Caki2 (cell line): ENCODE measurements at regions not wholly inside any gene's neighbourhood (a gene's known extent, or its start where the extent isn't known, plus 50 kb on each side); places are given as distances from the start of the nearest gene placed in this dataset.

ENCODE experiments used
- DNase-seq: peaks from one replicate; pipeline ENCODE4 v3.0.0-alpha.2; 2015; ENCODE audit warnings: low read depth
- in situ Hi-C: cut with HindIII; loops from 2 replicates; pipeline ENCODE4 v1.10.0; 2016; ENCODE audit warnings: low sequenced_read_pairs, low pct_unique_long_range_greater_than_20kb, mixed read lengths

DNA sequence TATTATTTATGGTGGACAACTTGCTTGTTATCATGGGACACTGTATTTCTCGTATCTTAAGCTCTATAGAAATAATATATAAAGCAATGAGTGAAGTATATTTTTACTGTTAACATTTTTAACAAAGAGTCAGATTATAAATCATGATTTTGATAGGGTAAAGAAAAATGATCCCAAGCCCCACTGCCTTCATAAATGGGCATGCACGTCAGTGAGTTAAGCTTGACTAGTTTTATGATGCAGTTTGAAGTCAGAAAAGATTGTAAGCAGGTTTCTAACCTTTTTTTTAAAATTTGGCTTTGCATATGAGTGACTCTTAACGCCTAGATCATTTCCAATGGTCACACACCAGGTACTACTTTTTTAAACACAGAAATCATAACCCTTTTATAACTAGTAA is 152.8 kb downstream of the GNAT3 start:
- in situ Hi-C loops = no loop called here
- no peak for DNase-seq

DNA sequence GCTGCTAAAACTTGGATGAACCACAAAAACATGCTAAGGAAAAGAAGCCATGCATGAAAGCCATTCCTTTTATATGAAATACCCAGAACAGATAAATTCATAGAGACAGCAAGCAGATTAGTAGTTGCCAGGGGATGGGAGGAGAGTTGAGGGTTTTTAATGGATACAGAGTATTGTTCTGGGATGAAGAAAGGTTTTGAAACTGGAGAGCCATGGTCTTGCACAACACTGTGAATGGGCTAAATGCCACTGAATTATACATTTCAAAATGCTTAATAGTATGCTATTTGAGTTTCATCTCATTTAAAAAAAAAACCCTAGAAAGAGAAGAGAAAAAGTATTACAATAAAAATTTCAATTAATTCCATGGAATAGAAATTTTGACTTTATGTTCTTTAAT is 154.3 kb downstream of the GNAT3 start:
- in situ Hi-C loops = no loop called here
- no peak for DNase-seq

GRCh38 chr7:80350430-80350829 is 161.4 kb downstream of the GNAT3 start:
- in situ Hi-C loops = no loop called here
- DNase-seq = no peak

GRCh38 chr7:80348223-80348622 is 163.6 kb downstream of the GNAT3 start:
- no peak for DNase-seq
- in situ Hi-C loops = no loop called here

DNA sequence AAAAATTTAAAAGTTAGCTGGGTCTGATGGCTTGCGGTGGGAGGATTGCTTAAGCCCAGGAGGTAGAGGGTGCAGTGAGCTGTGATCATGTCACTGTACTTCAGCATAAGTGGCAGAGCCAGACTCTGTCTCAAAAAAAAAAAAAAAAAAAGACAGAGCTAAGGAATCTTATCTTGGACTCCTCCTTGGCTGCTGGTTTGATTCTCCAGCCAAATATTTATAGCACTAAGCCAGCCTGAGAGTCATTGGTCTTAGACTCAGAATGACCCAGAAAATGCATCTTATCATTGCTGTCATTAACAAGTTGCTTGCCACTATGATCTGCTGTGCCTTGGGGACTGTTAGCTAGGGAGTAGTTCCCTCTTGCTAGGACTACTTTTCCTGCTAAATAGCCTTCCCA is 164.7 kb downstream of the GNAT3 start:
- in situ Hi-C loops = no loop called here

DNA sequence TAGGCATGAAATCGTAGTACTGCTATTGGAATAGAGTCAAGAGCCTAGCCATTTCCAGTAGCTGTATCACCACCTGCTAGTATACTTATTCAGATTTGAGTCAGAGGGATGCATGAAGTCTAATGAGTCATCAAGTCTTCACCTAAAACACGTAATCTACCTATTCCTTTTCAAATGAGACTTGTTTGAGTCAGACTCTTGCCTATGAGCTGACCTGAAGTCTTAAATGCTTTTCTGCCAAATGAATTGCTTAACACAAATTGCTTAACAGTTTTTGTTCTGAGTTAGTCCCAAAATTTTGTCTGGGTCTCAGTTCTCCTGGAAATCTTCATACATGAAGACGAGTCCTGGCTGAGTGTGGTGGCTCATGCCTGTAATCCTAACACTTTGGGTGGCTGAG is 165.2 kb downstream of the GNAT3 start:
- no peak for DNase-seq
- in situ Hi-C loops = no loop called here

More for the DNA sequence above, 164.7 kb downstream of the GNAT3 start:
- DNase-seq = no peak

GRCh38 chr7:80335511-80336231 is 176.2 kb downstream of the GNAT3 start:
- DNase-seq = no peak

DNA sequence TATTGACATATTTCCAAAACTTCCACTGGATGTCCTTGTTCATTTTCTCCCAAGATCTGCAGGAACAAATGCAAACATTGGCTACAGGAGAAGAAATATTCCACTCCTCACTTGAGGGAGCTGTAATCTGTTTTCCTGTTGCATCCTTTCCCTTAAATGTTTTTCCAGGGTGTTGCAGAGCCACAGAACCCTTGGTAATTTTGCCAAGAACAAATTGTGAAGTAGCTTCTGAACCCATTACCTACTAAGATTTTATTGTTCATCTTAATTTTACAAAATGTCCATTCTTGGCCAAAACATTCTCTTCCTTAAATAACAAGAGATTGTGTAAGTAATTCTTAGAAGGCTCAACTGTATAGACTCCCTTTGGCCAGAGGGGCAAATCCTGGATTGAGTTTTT is 177.0 kb downstream of the GNAT3 start:
- in situ Hi-C loops = no loop called here
- DNase-seq = no peak

More at GRCh38 chr7:80335511-80336231, 176.2 kb downstream of the GNAT3 start:
- in situ Hi-C loops = no loop called here

DNA sequence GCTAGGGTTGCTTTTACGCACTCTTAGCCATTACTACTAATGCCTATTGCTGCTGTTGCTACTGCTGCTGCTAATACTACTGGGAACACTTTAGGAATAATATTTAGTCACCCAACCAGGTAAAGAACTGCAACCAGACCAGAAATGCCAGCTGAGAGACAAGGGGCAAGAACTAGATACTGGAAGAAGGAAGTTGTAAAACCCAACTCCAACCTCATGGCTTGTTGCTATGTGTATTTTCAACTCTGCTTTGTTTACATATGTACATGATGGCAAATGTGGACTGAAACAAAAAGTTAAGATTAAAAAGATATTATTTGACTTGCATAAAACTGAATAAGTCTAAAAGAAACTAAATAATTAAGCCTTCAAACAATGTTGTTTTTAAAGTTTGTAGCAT is 177.7 kb downstream of the GNAT3 start:
- no peak for DNase-seq
- in situ Hi-C loops = no loop called here

DNA sequence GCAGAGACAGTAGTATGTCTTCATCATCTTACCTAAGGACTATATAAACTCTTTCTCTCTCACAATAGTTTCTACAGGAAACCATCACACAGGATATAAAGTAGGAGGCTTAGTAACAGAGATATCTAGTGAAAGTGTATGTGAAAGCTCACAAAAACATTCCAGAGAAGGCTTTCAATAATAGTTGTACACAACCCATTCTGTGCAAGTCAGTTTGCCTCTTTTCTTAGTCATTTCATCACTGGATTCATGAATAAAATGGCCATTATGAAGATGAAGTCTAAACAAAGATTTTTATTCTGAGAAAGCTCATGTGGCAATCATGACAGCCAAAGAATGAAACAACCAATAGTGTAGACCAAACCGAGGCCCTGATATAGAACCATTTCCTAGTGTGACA is 178.8 kb downstream of the GNAT3 start:
- in situ Hi-C loops = no loop called here

GRCh38 chr7:80330434-80330833 is 181.4 kb downstream of the GNAT3 start:
- no peak for DNase-seq
- in situ Hi-C loops = no loop called here

More for the DNA sequence above, 178.8 kb downstream of the GNAT3 start:
- no peak for DNase-seq

- in situ Hi-C loops = no loop called here
- peak; percentile 49 for DNase-seq
These were observed 187.8 kb downstream of the GNAT3 start for GRCh38 chr7:80324032-80324431.

DNA sequence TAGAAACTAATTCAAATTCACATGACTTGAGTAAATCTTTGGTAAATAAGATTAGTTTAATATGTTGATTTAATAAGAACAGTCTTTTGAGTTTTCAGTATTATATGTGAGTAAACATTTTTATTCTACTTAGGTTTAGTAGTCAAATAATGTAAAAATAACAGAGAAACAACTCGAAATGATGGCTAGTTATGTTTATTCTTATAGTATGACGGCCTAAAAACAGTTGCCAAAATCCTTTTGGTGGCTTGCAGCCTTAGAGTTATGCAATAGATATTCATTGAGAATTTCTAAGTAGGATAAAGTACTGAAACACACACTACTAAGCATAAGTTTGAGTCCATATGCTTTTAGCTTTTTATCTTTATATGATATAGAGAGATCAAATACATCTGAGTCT is 184.8 kb downstream of the GNAI1 start:
- DNase-seq = no peak
- in situ Hi-C loops = no loop called here

- DNase-seq = no peak
- in situ Hi-C loops = no loop called here
These were observed 183.4 kb downstream of the GNAI1 start for GRCh38 chr7:80318081-80318480.

DNA sequence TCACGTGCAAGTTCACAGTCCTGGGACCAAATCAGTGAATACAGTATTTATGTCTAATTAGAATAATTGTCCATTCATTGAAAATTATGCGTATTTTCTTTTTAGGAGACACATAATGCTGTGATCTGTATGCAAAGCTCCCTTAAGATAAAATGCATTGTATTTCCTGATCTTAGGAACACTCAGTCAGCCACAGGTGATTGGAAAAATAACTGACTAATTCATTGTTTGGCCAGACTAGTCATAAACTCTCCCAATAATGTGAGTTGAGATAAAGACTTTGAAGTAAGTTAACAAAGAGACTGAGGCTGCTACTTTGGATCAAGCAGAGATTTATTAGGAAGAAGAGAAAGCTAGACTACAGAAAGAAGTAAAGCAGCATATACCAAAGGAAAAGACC is 182.2 kb downstream of the GNAI1 start:
- no peak for DNase-seq
- in situ Hi-C loops = no loop called here

DNA sequence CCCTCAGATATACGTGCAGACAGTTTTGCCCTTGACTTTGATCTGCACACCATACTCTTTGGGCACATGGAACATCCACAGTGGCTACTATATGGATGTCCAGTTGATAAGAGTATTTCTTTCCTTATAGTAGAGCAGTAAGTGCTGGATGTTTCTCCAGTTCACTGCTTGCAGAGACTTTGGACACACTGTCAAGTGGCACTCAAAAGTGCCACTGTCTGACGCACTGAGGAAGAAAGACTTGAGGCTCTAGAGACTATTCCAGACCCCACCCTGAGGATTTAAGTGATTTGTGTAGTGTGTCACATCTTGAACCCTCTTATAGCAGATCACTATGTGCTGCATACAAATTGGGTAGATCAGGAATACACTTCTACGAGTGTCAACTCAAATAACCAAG is 179.1 kb downstream of the GNAI1 start:
- DNase-seq = no peak
- in situ Hi-C loops = no loop called here

GRCh38 chr7:80313067-80313626 is 178.5 kb downstream of the GNAI1 start:
- no peak for DNase-seq
- in situ Hi-C loops = no loop called here

GRCh38 chr7:80312139-80312661 is 177.6 kb downstream of the GNAI1 start:
- in situ Hi-C loops = no loop called here
- DNase-seq = peak; percentile 19

- DNase-seq = no peak
- in situ Hi-C loops = no loop called here
These were observed 176.7 kb downstream of the GNAI1 start for GRCh38 chr7:80311313-80311712.

DNA sequence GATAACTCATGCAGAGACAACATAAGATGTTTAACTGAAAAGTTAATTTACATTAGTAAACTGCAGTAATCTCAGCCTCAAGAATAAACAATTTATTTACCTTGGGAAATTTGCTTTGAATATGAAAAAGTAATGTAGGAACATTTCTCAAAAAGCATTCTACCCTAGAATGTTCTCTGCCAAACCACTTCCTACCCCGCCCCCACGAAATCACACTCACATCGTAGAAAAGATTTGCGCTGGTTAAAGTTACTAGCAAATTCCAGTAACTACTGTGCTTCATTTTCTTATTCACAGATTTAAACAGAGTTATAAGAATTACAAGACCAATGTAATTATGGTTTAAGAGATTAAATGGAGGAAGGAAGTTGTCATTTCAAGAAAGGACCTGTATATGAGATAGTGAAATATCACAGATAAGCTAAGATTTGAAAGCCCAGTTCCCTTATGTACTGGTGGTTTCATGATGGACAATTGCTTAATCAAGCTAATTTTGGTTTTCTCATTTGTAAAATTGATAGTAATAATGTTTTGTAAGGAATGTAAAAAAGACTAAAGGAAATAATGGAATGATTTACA is 175.4 kb downstream of the GNAI1 start:
- in situ Hi-C loops = no loop called here
- no peak for DNase-seq
